Ishikawa (cell line): ENCODE measurements at regions not wholly inside any gene's neighbourhood (a gene's known extent, or its start where the extent isn't known, plus 50 kb on each side); places are given as distances from the start of the nearest gene placed in this dataset.

Experiments
- CEBPB ChIP-seq: IDR thresholded peaks from 2 replicates; pipeline ENCODE4 v1.6.1; 2012
- EP300 ChIP-seq: IDR thresholded peaks from 2 replicates; pipeline ENCODE4 v1.6.1; 2012; ENCODE audit warnings: borderline replicate concordance
- TCF12 ChIP-seq: IDR thresholded peaks from 2 replicates; pipeline ENCODE4 v1.6.1; 2012; ENCODE audit warnings: low read depth

- no peak for TF ChIP-seq TCF12
- no peak for TF ChIP-seq EP300
- TF ChIP-seq CEBPB, result no peak
Measured at GRCh38 chr12:92206596-92206995, 61.0 kb upstream of the BTG1 start.
